Nephron (organoid): ENCODE measurements at regions not wholly inside any gene's neighbourhood (a gene's known extent, or its start where the extent isn't known, plus 50 kb on each side); places are given as distances from the start of the nearest gene placed in this dataset.

Experiments used
- H3K27ac Mint-ChIP-seq, 3 experiments: 2 replicates each; pipeline ENCODE4 v1.8.0; 2020; ENCODE audit warnings: mixed read lengths in 3 of 3, mild to moderate bottlenecking in 2 of 3, moderate library complexity in 1 of 3
- H3K27me3 Mint-ChIP-seq: 2 replicates; pipeline ENCODE4 v1.8.0; 2021; ENCODE audit warnings: low read depth, mild to moderate bottlenecking, moderate library complexity, mixed read lengths
- H3K36me3 Mint-ChIP-seq: 2 replicates; pipeline ENCODE4 v1.8.0; 2020; ENCODE audit warnings: low read depth, mixed read lengths
- H3K4me1 Mint-ChIP-seq: 2 replicates; pipeline ENCODE4 v1.8.0; 2020; ENCODE audit warnings: mixed read lengths
- H3K4me3 Mint-ChIP-seq, 3 experiments: 2 replicates each; pipeline ENCODE4 v1.8.0; 2020; ENCODE audit warnings: mild to moderate bottlenecking in 3 of 3, mixed read lengths in 3 of 3, moderate library complexity in 2 of 3
- H3K9me3 Mint-ChIP-seq: 2 replicates; pipeline ENCODE4 v1.8.0; 2020; ENCODE audit warnings: mixed read lengths
- CTCF ChIP-seq, 3 experiments: fragments of 200-600 bp; sonication (generic); IDR thresholded peaks; one replicate each; pipeline ENCODE4 v1.5.0; 2021; ENCODE audit warnings: antibody characterized with exemption in 3 of 3; ENCODE audit not compliant: unreplicated experiment in 3 of 3

- Mint-ChIP-seq H3K9me3 (no peaks in the 10 kb centered on the region), H3K27me3 (no peaks in the 10 kb centered on the region)
- TF ChIP-seq CTCF (IDR thresholded peaks at IDR 0.05; ENCODE audit: unreplicated experiment in 3 of 3): no peak
Observed at GRCh38 chr4:100075056-100075455, 115.2 kb downstream of the DDIT4L start.

GRCh38 chr4:100071506-100071905 is 118.8 kb downstream of the DDIT4L start:
- Mint-ChIP-seq H3K9me3 (no peaks in the 10 kb centered on the region), H3K27me3 (no peaks in the 10 kb centered on the region)

More at GRCh38 chr4:100075056-100075455, 115.2 kb downstream of the DDIT4L start:
- no peaks in the 10 kb centered on the region for H3K4me1 Mint-ChIP-seq
- no peaks in the 10 kb centered on the region for H3K36me3 Mint-ChIP-seq
- H3K27ac Mint-ChIP-seq: no peak overlapping the region
- H3K4me3 Mint-ChIP-seq: no peak overlapping the region

DNA sequence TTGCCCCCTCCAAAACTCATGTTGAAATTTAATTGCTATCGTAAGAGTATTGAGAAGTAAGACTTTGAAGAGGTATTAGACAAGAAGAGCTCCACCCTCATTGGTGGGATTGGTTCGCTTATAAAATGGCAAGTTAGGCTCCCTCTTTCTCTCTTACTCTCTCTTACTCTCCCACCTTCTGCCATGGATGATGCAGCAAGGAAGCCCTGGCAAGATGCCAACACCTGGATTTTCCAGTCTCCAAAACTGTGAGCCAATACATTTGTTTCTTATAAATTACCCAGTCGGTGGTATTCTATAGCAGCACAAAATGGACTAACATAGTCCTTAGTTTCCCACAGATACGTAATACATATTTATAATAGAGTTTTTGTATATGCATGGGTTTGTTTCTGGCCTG is 119.4 kb downstream of the DDIT4L start:
- H3K27ac Mint-ChIP-seq: no peak overlapping the region
- H3K36me3 Mint-ChIP-seq: no peaks in the 10 kb centered on the region
- no peaks in the 10 kb centered on the region for H3K4me1 Mint-ChIP-seq
- TF ChIP-seq CTCF (IDR thresholded peaks at IDR 0.05; ENCODE audit: unreplicated experiment in 3 of 3): no peak
- no peaks in the 10 kb centered on the region for H3K9me3 Mint-ChIP-seq
- no peak overlapping the region for H3K4me3 Mint-ChIP-seq
- H3K27me3 Mint-ChIP-seq: no peaks in the 10 kb centered on the region

More at GRCh38 chr4:100071506-100071905, 118.8 kb downstream of the DDIT4L start:
- no peaks in the 10 kb centered on the region for H3K4me1 Mint-ChIP-seq
- no peak for TF ChIP-seq CTCF (IDR thresholded peaks at IDR 0.05; ENCODE audit: unreplicated experiment in 3 of 3)
- no peak overlapping the region for H3K27ac Mint-ChIP-seq
- no peak overlapping the region for H3K4me3 Mint-ChIP-seq
- H3K36me3 Mint-ChIP-seq: no peaks in the 10 kb centered on the region

GRCh38 chr4:100069207-100069606 is 119.1 kb upstream of the H2AZ1 start:
- Mint-ChIP-seq H3K27ac (no peak overlapping the region), H3K36me3 (no peaks in the 10 kb centered on the region), H3K27me3 (no peaks in the 10 kb centered on the region), H3K9me3 (no peaks in the 10 kb centered on the region), H3K4me1 (no peaks in the 10 kb centered on the region), H3K4me3 (no peak overlapping the region)
- TF ChIP-seq CTCF (IDR thresholded peaks at IDR 0.05; ENCODE audit: unreplicated experiment in 3 of 3): no peak

GRCh38 chr4:100067255-100067654 is 117.2 kb upstream of the H2AZ1 start:
- H3K36me3 Mint-ChIP-seq: no peaks in the 10 kb centered on the region
- TF ChIP-seq CTCF (IDR thresholded peaks at IDR 0.05; ENCODE audit: unreplicated experiment in 3 of 3): no peak

DNA sequence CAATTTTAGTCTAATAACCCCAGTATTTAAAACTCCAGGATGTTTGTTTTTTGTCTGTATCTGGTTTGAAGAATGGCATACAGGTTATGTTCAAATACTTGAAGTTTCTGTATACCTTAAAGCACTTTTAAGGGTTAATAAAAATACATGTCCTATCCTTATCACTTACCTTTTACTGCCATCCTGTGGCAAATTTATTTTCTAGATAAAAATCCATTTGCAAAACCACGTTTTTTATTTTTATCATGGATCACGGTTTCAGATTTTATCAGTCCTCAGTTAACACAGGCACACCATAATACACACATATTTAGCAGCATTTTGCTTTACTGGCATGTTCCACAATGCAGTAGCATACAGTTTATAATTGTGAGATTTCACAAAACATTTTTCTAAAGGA is 113.3 kb upstream of the H2AZ1 start:
- no peak overlapping the region for H3K4me3 Mint-ChIP-seq
- H3K27ac Mint-ChIP-seq: no peak overlapping the region
- H3K9me3 Mint-ChIP-seq: no peaks in the 10 kb centered on the region
- H3K4me1 Mint-ChIP-seq: no peaks in the 10 kb centered on the region
- H3K36me3 Mint-ChIP-seq: no peaks in the 10 kb centered on the region
- no peaks in the 10 kb centered on the region for H3K27me3 Mint-ChIP-seq
- no peak for TF ChIP-seq CTCF (IDR thresholded peaks at IDR 0.05; ENCODE audit: unreplicated experiment in 3 of 3)

More at GRCh38 chr4:100067255-100067654, 117.2 kb upstream of the H2AZ1 start:
- no peaks in the 10 kb centered on the region for H3K27me3 Mint-ChIP-seq
- no peak overlapping the region for H3K4me3 Mint-ChIP-seq
- no peaks in the 10 kb centered on the region for H3K4me1 Mint-ChIP-seq
- H3K9me3 Mint-ChIP-seq: no peaks in the 10 kb centered on the region
- no peak overlapping the region for H3K27ac Mint-ChIP-seq
